ENCODE measurements at regions not wholly inside any gene's neighbourhood (a gene's known extent, or its start where the extent isn't known, plus 50 kb on each side); places are given as distances from the start of the nearest gene placed in this dataset.

GRCh38 chr3:164332831-164333802 is 745.2 kb downstream of the SI start:
- no peak for TF ChIP-seq CTCF (IDR thresholded peaks at IDR 0.05)
- intact Hi-C loops (cut with DNase I), result no loop called here
- Histone ChIP-seq H3K36me3 (no peaks in the 10 kb centered on the region), H3K9me3 (peaks cover 0 to 5% of the 10 kb centered on the region in 2 donors), H3K4me3 (no peak overlapping the region), H3K27ac (no peak overlapping the region), H3K27me3 (no peaks in the 10 kb centered on the region), H3K4me1 (no peaks in the 10 kb centered on the region)
- ATAC-seq (no peak), DNase-seq (no peak)

GRCh38 chr3:164326714-164327113 is 751.6 kb downstream of the SI start:
- ATAC-seq, result no peak
- H3K27me3 ChIP-seq, result no peaks in the 10 kb centered on the region
- no peaks in the 10 kb centered on the region for H3K36me3 ChIP-seq
- intact Hi-C loops (cut with DNase I), result no loop called here
- H3K4me3 ChIP-seq, result no peak overlapping the region
- no peak for DNase-seq
- peaks cover 0 to 8% of the 10 kb centered on the region in 2 donors for H3K9me3 ChIP-seq
- no peak overlapping the region for H3K27ac ChIP-seq
- H3K4me1 ChIP-seq, result no peaks in the 10 kb centered on the region
- TF ChIP-seq CTCF (IDR thresholded peaks at IDR 0.05), result no peak

GRCh38 chr3:164320962-164321361 is 757.3 kb downstream of the SI start:
- no peaks in the 10 kb centered on the region for H3K36me3 ChIP-seq
- no peak for DNase-seq
- H3K4me1 ChIP-seq, result no peaks in the 10 kb centered on the region
- no peak for TF ChIP-seq CTCF (IDR thresholded peaks at IDR 0.05)
- H3K27me3 ChIP-seq, result no peaks in the 10 kb centered on the region
- no peak overlapping the region for H3K4me3 ChIP-seq
- no peak for ATAC-seq
- intact Hi-C loops (cut with DNase I), result no loop called here
- no peaks in the 10 kb centered on the region for H3K9me3 ChIP-seq
- no peak overlapping the region for H3K27ac ChIP-seq

- no peak overlapping the region for H3K27ac ChIP-seq
- no peaks in the 10 kb centered on the region for H3K36me3 ChIP-seq
- ATAC-seq (no peak), DNase-seq (no peak)
- intact Hi-C loops (cut with DNase I), result no loop called here
- no peaks in the 10 kb centered on the region for H3K4me1 ChIP-seq
- H3K4me3 ChIP-seq, result no peak overlapping the region
- no peak for TF ChIP-seq CTCF (IDR thresholded peaks at IDR 0.05)
- H3K27me3 ChIP-seq, result no peaks in the 10 kb centered on the region
- peaks cover 0 to 12% of the 10 kb centered on the region in 2 donors for H3K9me3 ChIP-seq
These were observed 772.3 kb downstream of the SI start for GRCh38 chr3:164306042-164306441.

GRCh38 chr3:164303894-164304293 is 774.4 kb downstream of the SI start:
- peak in 2 of 4 donors; percentile 0 to 4 for DNase-seq
- no peak for ATAC-seq
- H3K4me3 ChIP-seq, result no peak overlapping the region
- H3K9me3 ChIP-seq, result peaks cover 0 to 3% of the 10 kb centered on the region in 2 donors
- intact Hi-C loops (cut with DNase I), result no loop called here
- H3K27ac ChIP-seq, result no peak overlapping the region
- TF ChIP-seq CTCF (IDR thresholded peaks at IDR 0.05), result no peak
- H3K27me3 ChIP-seq, result no peaks in the 10 kb centered on the region
- H3K4me1 ChIP-seq, result no peaks in the 10 kb centered on the region
- H3K36me3 ChIP-seq, result no peaks in the 10 kb centered on the region

Measured in left lung (tissue), 4 donors.